DMS79 (cell line): ENCODE measurements at regions not wholly inside any gene's neighbourhood (a gene's known extent, or its start where the extent isn't known, plus 50 kb on each side); places are given as distances from the start of the nearest gene placed in this dataset.
"Not testable (repeated sequence)": the region's sequence is repeated elsewhere in the genome, so short reads cannot be mapped to it uniquely, and the experiment has no call there.

Source experiments
- DNase-seq: peaks from one replicate; lab custom pipeline; 2025; lab: John Stamatoyannopoulos, UW

DNA sequence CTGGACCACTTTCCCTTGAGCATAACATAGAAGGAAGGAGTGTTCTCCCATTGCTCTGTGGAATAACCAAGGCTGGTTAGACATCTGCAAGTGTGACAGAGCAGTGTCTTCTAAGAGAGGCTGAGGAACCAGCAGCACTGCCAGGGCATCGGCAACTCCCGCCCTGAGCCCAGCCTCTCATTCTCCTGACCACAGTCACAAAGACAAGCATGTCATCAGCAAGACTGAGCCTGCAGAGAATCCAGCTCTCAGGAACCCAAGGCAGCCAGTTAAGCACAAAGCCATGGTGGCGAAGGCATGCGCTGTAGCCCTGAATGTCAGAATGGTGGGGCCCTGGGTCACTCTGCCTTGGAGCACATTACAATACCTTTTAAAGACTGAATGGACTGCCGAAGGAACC is 253.9 kb downstream of the AGTPBP1 start:
- no peak for DNase-seq

- DNase-seq = no peak
Observed at GRCh38 chr9:85484235-85484634, 257.5 kb downstream of the AGTPBP1 start.

DNA sequence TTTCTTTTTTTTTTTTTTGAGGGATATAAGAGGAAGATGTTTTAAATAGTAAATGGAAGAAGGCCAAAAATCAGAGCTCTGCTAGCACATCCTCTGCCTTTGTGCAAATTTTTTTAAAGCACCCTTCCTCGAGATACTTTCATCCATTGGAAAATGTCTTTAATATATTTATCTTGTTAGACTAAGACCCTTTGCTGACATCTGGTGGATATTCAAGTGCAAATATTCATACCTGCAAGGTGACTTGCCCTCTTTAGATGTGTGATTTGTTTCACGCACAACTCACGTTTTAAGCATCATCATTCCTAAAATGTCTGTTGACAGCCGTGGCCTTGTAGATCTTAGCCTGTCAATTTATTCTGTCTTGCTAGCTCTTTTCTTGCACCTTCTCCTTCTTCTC is 258.5 kb downstream of the AGTPBP1 start:
- DNase-seq = no peak

- no peak for DNase-seq
Observed at GRCh38 chr9:85479305-85479704, 262.4 kb downstream of the AGTPBP1 start.

GRCh38 chr9:85478847-85479246 is 262.9 kb downstream of the AGTPBP1 start:
- DNase-seq = no peak

DNA sequence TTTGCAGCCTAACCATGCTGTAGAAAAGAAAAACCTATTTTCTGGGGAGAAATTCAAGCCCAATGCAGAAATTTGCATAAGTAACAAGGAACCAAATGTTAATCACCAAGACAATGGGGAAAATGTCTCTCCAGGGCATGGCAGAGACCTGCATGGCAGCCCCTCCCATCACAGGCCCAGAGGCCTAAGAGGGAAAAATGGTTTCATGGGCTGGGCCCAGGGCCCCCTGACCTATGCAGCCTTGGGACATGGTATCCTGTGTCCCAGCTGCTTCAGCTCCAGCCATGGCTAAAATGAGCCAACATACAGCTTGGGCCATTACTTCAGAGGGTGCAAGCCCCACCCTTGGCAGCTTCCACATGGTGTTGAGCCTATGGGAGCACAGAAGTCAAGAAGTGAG is 266.9 kb downstream of the AGTPBP1 start:
- DNase-seq = not testable (repeated sequence)

DNA sequence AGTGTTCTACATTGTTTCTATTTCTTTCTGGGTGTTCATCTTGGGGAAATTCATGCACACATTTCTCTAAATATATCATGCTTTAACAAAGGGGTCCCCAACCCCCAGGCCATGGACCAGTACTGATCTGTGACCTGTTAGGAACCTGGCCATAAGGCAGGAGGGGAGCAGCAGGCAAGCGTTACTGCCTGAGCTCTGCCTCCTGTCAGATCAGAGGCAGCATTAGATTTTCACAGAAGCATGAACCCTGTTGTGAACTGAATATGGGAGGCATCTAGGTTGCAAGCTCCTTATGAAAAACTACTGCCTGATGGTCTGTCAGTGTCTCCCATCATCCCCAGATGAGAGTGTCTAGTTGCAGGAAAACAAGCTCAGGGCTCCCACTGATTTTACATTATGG is 270.0 kb downstream of the AGTPBP1 start:
- no peak for DNase-seq

DNA sequence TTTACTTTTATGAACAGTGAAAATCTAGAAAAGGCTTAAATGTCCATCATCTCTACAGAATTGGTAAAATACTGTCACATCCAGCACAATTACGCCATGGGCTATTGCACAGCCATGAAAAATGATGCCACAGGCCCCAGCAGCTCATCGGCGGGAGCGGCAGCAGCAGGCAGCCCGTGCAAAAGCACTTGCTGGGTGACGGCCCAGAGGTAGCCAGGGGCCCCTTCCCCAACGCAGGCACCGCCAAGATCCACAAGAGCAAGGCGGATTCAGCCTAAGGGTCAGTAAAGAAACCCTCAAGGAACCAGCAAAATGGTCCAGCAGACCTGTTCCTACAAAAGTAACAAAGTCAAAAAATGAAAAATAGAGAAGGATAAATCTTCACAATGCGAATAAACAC is 272.7 kb downstream of the AGTPBP1 start:
- no peak for DNase-seq

GRCh38 chr9:85466834-85467233 is 274.9 kb downstream of the AGTPBP1 start:
- DNase-seq = no peak

- not testable (repeated sequence) for DNase-seq
Observed at GRCh38 chr9:85458114-85458864, 283.5 kb downstream of the AGTPBP1 start.

- DNase-seq = no peak
Observed at GRCh38 chr9:85453850-85454249, 287.9 kb downstream of the AGTPBP1 start.

GRCh38 chr9:85452841-85453240 is 288.9 kb downstream of the AGTPBP1 start:
- DNase-seq = no peak

GRCh38 chr9:85451680-85452079 is 290.1 kb downstream of the AGTPBP1 start:
- DNase-seq = no peak

- no peak for DNase-seq
Observed at GRCh38 chr9:85445887-85446286, 295.9 kb downstream of the AGTPBP1 start.

- DNase-seq = no peak
Observed at GRCh38 chr9:85444243-85444642, 297.5 kb downstream of the AGTPBP1 start.

DNA sequence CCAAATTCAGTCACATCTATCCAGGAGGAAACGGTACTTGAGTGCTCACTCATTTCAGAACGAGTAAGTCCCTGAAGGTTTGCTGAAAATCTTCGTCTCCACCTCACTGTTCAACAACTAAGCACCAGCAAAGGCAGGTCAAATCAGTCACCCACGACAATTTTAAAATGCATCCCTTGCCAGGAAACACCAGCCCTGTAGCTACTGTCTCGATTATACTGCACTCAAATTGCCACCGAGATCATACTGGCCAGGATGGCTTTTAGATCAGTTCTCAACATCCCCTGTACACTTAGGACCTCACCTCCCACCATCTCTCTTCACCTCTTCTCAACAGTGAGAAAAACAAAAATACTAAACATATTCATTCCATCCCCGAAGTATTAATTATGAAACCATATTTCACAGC is 298.6 kb downstream of the AGTPBP1 start:
- DNase-seq = no peak

DNA sequence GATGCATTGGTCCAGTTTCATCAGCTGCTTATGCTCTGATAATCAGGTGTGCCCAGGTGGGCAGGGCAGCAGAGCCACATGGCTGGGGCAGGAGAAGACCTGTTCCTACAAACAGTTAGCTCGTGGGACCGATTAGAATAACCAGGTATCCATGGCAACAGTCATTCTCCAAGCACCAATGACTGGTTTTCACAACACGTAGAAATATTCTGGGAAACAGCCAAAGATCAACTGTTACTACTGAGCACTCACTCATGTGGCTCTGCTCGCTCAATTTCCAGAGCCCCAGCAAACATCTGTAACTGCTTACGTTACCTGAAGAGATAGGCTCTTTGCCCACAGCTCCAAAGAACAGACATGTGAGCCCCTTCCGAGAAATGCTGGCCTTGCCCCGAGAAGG is 302.0 kb downstream of the AGTPBP1 start:
- DNase-seq = no peak

DNA sequence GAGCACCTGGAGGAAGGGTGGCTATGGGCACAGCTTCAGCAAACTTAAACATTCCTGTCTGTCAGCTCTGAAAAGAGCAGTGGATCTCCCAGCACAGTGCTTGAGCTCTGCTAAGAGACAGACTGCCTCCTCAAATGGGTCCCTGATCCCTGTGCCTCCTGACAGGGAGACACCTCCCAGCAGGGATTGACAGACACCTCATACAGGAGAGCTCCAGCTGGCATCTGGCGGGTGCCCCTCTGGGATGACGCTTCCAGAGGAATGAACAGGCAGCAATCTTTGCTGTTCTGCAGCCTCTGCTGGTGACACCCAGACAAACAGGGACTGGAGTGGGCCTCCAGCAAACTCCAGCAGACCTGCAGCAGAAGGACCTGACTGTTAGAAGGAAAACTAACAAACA is 307.8 kb downstream of the AGTPBP1 start:
- DNase-seq = not testable (repeated sequence)

DNA sequence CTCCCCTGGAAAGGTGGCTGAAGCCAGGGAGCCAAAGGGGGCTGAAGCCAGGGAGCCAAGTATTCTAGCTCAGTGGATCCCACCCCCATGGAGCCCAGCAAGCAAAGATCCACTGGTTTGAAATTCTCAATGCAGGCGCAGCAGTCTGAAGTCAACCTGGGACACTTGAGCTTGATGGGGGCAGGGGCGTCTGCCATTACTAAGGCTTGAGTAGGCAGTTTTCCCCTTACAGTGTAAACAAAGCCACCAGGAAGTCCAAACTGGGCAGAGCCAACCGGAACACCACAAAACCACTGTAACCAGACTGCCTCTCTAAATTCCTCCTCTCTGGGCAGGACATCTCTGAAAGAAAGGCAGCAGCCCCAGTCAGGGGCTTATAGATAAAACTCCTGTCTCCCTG is 308.2 kb downstream of the AGTPBP1 start:
- DNase-seq = not testable (repeated sequence)

GRCh38 chr9:85433046-85433445 is 308.7 kb downstream of the AGTPBP1 start:
- no peak for DNase-seq

- DNase-seq = no peak
Observed at GRCh38 chr9:85432599-85432998, 309.2 kb downstream of the AGTPBP1 start.

DNA sequence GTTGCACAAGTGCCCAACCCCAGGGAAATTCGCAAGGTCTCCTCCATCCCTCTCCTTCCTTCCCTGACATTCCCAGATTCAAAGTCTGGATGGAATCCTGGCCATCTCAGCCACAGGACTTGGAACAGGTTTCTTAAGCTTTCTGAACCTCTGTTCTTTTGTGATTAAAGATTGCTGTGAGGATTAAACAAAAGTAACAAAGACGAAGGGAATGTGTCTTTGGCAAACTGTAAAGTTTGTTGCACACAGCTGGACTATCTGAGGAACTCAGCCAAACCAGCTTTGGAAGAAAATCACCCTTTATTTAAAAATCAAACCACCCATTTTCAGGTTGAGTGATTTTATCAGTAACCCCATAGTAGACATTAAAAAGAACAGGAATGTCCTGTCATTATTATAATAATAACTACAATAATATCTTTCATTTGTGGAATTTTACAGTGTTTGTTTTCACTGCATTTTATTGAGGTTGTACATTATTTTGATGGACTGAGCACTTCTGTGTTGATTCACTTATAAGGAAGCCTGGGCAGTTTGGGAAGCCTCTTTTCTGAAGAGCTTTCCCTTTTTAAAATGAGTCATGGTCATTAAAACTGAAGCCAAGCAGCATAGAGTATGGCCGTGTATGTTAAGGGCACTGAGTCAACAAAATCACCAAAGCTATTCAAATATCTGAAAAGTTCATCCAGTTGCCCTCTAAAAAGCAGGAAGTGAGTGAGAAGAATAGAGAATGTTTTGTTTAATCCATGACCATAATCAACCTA is 310.2 kb downstream of the AGTPBP1 start:
- no peak for DNase-seq

DNA sequence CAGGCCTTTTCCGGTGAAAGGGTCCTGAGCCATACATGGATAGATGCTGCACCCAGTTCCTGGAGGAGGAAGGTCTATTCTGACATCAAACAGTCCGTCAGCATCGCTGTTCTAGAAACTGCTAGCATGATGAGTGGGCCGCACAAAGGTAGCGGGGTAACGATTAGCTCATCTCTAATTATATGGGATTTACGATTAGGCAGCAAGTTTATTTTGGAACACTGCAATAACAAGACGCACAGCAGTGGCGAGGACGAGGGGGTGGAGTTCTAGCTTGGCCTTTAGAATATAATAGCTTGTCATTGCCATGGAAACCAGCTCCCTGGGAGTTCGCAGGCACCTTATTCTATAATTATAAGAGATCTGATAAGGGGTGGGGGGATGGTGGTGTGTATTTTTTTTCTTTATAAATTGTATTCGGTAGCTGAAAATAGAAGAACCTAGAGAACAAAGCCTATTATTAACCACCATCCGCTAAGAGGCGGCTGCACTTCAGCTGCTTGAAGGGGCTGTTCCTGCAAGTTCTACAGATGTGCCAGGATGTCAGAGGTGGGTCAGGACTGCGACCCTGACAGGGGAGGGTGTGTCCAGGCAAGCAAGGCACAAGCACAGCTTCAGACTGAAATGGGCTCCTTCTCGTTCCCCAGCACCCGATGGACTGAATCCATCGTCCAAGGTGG is 311.0 kb downstream of the AGTPBP1 start:
- no peak for DNase-seq
